Activated CD4-positive, alpha-beta memory T cell treated with anti-CD3 and anti-CD28 coated beads for 36 hours (primary cell): ENCODE measurements at regions not wholly inside any gene's neighbourhood (a gene's known extent, or its start where the extent isn't known, plus 50 kb on each side); places are given as distances from the start of the nearest gene placed in this dataset.

Source experiments
- CTCF ChIA-PET: fragments of 350-600 bp; sonication (Branson Sonifier 250); formaldehyde crosslinking; loops from one replicate; lab custom pipeline; 2021; ENCODE audit warnings: antibody characterized with exemption, inconsistent platforms; lab: Charles Lee
- POLR2A ChIA-PET: fragments of 350-600 bp; sonication (Branson Sonifier 250); formaldehyde crosslinking; loops from one replicate; lab custom pipeline; 2021; ENCODE audit warnings: antibody characterized with exemption; lab: Charles Lee
- DNase-seq: peaks from one replicate; pipeline ENCODE4 v3.0.0-alpha.2; 2020
- H3K27ac Mint-ChIP-seq: one replicate; pipeline ENCODE4 v1.8.0; 2021; ENCODE audit warnings: mixed read lengths
- H3K27me3 Mint-ChIP-seq: one replicate; pipeline ENCODE4 v1.8.0; 2021; ENCODE audit warnings: mixed read lengths
- H3K36me3 Mint-ChIP-seq: one replicate; pipeline ENCODE4 v1.8.0; 2021; ENCODE audit warnings: mixed read lengths
- H3K4me1 Mint-ChIP-seq: one replicate; pipeline ENCODE4 v1.8.0; 2021; ENCODE audit warnings: low read depth, mixed read lengths
- H3K4me3 Mint-ChIP-seq: one replicate; pipeline ENCODE4 v1.8.0; 2021; ENCODE audit warnings: mild to moderate bottlenecking, mixed read lengths
- H3K9me3 Mint-ChIP-seq: one replicate; pipeline ENCODE4 v1.8.0; 2021; ENCODE audit warnings: mixed read lengths
- intact Hi-C: fragments of 100-400 bp; cut with micrococcal nuclease; formaldehyde crosslinking; loops from one replicate; pipeline ENCODE4 v1.15.1; 2023

DNA sequence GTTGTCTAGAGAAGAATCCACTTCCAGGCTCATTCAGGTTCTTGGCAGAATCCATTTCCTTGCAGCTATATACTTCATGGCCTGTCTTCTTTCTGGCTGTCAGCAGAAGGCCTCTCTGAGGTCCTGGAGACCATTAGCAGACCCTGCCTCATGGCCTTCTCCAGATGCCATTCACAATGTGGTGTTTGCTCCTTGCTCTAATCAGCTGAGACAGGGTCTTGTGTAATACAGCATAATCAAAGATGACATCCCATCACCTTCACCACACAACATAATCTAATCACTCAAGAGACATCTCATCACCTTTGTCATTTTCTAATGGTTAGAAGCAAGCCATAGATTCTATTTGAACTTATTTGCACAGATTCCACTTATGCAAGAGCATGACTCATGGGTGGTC, 403.9 kb upstream of the LRRC7 start:
- CTCF ChIA-PET: no interaction called here
- peaks cover 10% of the 10 kb centered on the region for H3K9me3 Mint-ChIP-seq
- POLR2A ChIA-PET: no interaction called here
- no peak overlapping the region for H3K27ac Mint-ChIP-seq
- H3K36me3 Mint-ChIP-seq: no peaks in the 10 kb centered on the region
- no peak overlapping the region for H3K4me3 Mint-ChIP-seq
- DNase-seq: no peak
- intact Hi-C loops: loop anchor here (10.0 kb wide), 1 partner anchor 61 kb away; no protein-coding TSS in a partner anchor
- no peaks in the 10 kb centered on the region for H3K4me1 Mint-ChIP-seq
- no peaks in the 10 kb centered on the region for H3K27me3 Mint-ChIP-seq

DNA sequence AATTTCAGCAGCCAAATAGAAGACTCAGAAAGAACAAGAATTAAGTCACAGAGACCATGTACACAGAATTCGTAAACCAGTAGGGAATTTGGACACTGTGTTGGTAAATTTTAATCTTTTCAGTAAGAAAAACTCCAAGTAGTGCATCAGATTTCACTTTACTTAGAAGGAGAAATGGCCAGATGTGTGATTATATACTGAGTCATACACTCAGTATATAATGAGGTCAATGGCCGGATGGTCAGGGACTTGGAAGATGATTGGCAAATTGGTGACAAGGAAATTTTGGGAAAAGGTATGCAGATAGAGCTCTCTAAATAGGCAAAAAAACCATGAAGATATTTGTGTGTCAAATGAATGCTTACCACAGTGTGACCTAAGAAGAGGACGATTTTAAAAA, 399.8 kb upstream of the LRRC7 start:
- POLR2A ChIA-PET: no interaction called here
- H3K27ac Mint-ChIP-seq: no peak overlapping the region
- CTCF ChIA-PET: no interaction called here
- no peak for DNase-seq
- H3K36me3 Mint-ChIP-seq: no peaks in the 10 kb centered on the region
- no peaks in the 10 kb centered on the region for H3K27me3 Mint-ChIP-seq
- H3K4me1 Mint-ChIP-seq: no peaks in the 10 kb centered on the region
- H3K9me3 Mint-ChIP-seq: peaks cover 17% of the 10 kb centered on the region
- intact Hi-C loops: loop anchor here (10.0 kb wide), 1 partner anchor 57 kb away; no protein-coding TSS in a partner anchor
- H3K4me3 Mint-ChIP-seq: no peak overlapping the region

DNA sequence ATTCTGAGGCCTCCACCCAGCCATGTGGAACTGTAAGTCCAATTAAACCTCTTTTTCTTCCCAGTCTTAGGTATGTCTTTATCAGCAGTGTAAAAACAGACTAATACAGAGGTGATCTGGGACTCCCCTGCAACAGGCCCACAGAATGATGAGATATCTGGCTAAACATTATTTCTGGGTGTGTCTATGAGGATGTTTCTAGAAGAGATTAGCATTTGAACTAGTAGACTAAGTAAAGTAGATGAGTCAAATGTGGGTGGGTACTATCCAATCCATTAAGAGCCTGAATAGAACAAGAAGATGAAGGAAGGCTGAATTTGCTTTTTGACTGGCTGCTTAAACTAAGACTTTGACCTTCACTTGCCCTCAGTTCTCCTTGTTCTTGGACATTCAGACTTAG, 396.5 kb upstream of the LRRC7 start:
- intact Hi-C loops: loop anchor here (10.0 kb wide), 1 partner anchor 116 kb away; no protein-coding TSS in a partner anchor
- Mint-ChIP-seq H3K27ac (no peak overlapping the region), H3K27me3 (no peaks in the 10 kb centered on the region), H3K4me1 (no peaks in the 10 kb centered on the region), H3K36me3 (no peaks in the 10 kb centered on the region), H3K4me3 (no peak overlapping the region), H3K9me3 (peaks cover 18% of the 10 kb centered on the region)
- DNase-seq: no peak
- CTCF ChIA-PET: no interaction called here
- POLR2A ChIA-PET: no interaction called here

DNA sequence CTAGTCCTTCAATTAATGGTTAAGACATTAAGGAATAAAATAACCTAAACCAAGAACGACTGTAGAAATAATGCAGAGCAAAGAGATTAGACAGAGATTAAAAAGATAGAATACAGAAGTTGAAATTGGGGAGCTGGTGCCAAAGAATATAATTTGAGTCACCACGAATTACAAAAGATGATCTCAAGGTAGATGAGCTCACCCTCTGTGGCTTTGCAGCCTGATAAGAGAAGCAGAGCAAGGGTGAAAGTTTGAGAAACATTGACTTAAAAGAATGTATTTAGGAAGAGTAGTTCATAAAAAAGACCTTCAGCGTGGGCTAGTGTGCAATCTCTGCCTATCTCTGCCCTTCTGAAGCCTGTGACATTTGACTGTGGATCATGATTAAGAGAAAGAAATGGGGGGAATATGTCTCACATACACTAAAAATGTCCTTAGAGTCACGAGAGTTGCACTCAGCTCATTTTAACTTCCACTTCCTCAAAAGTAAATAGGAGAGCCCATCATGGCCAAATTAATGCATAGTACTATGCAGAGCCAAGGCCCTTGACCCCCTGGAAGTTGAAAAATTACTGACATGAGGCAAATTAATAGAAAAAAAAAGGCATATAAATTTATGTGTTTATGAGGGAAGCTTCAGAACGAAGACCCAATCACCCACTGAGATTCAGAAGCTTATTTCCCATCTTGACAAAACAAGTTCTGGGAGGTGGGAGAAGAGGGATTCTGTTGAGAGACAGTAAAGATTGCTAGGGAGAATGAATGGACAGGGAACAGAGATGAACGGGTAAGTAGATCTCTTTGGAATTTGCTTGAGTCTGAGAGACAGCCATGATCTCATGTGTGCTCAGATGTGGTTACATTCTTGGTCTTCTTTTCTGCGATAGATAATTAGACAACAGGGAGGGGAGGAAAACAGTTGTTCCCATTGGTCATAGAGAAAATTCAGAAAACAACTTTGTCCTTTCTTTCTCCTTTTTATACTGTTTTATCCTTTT, 395.4 kb upstream of the LRRC7 start:
- no peaks in the 10 kb centered on the region for H3K4me1 Mint-ChIP-seq
- CTCF ChIA-PET: no interaction called here
- H3K4me3 Mint-ChIP-seq: no peak overlapping the region
- H3K27me3 Mint-ChIP-seq: no peaks in the 10 kb centered on the region
- POLR2A ChIA-PET: no interaction called here
- intact Hi-C loops: loop anchor here (10.0 kb wide), 1 partner anchor 118 kb away; no protein-coding TSS in a partner anchor
- no peak overlapping the region for H3K27ac Mint-ChIP-seq
- peaks cover 16% of the 10 kb centered on the region for H3K9me3 Mint-ChIP-seq
- no peaks in the 10 kb centered on the region for H3K36me3 Mint-ChIP-seq
- DNase-seq: no peak

DNA sequence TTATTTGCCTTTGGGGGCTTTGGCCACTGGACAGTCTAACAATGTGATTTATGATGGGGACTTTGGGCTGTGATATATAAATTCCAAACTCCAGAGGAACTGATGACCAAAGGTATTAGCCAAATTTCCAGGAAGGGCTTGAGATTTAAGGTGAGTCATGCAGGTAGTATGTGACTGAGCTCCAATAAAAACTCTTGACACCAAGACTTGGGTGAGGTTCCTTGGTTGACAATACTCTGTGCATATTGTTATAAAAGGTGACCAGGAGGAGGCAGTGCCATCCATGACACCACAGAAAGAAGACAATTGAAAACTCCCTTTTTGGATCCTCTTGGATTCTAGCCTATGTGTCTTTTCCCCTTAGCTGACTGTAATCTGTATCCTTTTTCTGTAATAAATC, 392.7 kb upstream of the LRRC7 start:
- Mint-ChIP-seq H3K27me3 (no peaks in the 10 kb centered on the region), H3K9me3 (peaks cover 13% of the 10 kb centered on the region), H3K4me3 (no peak overlapping the region), H3K4me1 (no peaks in the 10 kb centered on the region), H3K27ac (no peak overlapping the region), H3K36me3 (no peaks in the 10 kb centered on the region)
- no peak for DNase-seq
- ChIA-PET CTCF (no interaction called here), POLR2A (no interaction called here)
- intact Hi-C loops: loop anchor here (10.0 kb wide), 1 partner anchor 120 kb away; no protein-coding TSS in a partner anchor

DNA sequence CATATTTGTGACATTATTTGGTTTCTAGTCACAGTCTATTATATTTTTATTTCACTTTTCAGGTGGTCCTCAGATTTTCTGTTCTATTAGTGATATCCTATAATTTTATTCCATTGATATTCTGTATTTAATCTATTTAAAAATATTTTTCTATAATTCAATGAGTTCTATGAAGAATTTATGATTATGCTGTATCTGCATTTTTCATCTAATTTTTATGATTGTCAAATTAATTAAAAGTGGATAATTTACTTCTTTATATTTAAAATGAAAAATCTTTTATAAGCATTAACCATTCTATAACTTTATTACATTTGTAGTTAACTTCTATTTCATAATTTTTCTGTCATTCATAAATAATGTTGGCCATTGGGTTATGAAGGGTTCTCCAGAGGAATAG, 387.4 kb upstream of the LRRC7 start:
- POLR2A ChIA-PET: no interaction called here
- Mint-ChIP-seq H3K4me3 (no peak overlapping the region), H3K4me1 (no peaks in the 10 kb centered on the region), H3K9me3 (peaks cover 3% of the 10 kb centered on the region), H3K27ac (no peak overlapping the region), H3K27me3 (no peaks in the 10 kb centered on the region), H3K36me3 (no peaks in the 10 kb centered on the region)
- intact Hi-C loops: no loop called here
- CTCF ChIA-PET: no interaction called here
- no peak for DNase-seq

DNA sequence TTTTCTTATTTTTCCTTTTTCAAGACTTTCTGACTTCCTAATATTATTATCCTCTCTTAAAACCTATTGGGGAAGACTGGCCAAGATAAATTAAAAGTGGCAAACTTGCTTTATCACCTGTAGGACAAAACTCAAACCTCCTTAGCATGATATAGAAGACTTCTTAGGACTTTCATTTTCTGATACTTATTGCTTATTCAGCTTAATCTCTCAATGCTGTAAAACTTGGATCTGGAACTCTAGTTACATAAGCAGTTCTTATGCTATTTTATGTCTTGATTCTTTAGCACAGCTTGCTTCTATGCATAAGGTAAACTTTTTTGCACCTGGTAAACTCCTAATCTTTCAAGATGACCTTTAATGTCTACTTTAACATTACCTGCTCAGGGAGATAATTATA, 382.3 kb upstream of the LRRC7 start:
- ChIA-PET POLR2A (no interaction called here), CTCF (no interaction called here)
- no peaks in the 10 kb centered on the region for H3K36me3 Mint-ChIP-seq
- H3K9me3 Mint-ChIP-seq: no peaks in the 10 kb centered on the region
- DNase-seq: no peak
- H3K27ac Mint-ChIP-seq: no peak overlapping the region
- intact Hi-C loops: no loop called here
- H3K4me3 Mint-ChIP-seq: no peak overlapping the region
- H3K27me3 Mint-ChIP-seq: no peaks in the 10 kb centered on the region
- no peaks in the 10 kb centered on the region for H3K4me1 Mint-ChIP-seq

DNA sequence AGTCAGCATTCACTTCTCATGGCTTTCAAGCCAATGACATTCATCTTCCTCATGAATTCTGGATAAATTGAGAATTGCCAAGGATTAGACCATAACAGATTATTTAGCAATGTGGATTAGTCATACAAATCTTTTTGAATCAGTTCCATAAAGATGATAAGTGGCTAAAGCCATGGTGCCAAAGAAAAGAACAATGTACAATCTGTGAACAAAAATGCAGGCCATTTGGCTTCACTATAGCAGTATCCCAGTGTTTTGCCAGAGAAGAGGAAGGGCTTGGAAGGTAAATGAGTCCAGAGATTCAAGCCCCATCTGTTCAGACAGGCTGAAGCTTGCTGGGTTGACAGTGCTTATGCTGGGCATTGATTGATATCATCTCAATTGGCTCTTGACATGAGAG, 376.4 kb upstream of the LRRC7 start:
- DNase-seq: no peak
- ChIA-PET CTCF (no interaction called here), POLR2A (no interaction called here)
- Mint-ChIP-seq H3K27ac (no peak overlapping the region), H3K27me3 (no peaks in the 10 kb centered on the region), H3K4me1 (no peaks in the 10 kb centered on the region), H3K36me3 (no peaks in the 10 kb centered on the region), H3K4me3 (no peak overlapping the region), H3K9me3 (peaks cover 10% of the 10 kb centered on the region)
- intact Hi-C loops: no loop called here

DNA sequence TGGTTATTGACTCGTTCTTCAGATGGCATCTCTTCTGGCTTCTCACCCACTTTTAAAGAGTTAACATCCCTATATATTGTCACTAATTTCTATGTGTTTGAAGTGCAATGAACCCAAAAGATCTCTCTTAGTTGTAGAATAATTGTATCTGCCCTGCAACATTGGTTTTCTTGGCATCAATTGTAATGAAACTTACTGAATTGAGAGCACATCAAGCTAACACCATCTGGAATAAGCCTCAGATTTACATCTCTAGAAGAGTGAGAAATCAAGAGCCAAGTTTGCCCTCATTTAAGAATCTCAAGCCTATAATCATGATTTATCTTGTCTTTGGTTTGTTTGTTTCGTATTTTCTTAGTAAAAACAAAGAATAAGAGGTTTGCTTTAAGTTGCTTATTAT, 372.6 kb upstream of the LRRC7 start:
- CTCF ChIA-PET: no interaction called here
- DNase-seq: no peak

DNA sequence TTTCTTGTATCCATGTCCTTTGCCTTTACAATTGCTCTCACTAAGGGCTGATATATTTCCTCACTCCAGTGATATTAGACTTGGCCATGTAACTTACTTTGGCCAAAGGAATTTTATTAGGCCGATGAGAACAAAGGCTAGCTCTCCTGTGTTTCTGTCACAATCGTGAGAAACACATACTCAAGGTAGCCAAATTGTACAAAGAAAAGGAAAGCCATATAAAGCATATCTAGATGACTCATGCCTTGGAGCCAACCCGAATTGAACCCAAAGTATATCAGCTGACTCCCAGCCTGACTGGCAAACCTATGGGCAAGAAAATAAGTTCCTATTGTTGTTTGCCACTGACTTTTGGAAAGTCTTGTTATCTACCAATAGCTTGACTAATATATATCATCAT, 371.7 kb upstream of the LRRC7 start:
- Mint-ChIP-seq H3K4me1 (no peaks in the 10 kb centered on the region), H3K27me3 (no peaks in the 10 kb centered on the region), H3K9me3 (peaks cover 15% of the 10 kb centered on the region), H3K36me3 (no peaks in the 10 kb centered on the region), H3K27ac (no peak overlapping the region), H3K4me3 (no peak overlapping the region)
- intact Hi-C loops: no loop called here
- ChIA-PET POLR2A (no interaction called here), CTCF (no interaction called here)
- no peak for DNase-seq

More for the DNA sequence above, 372.6 kb upstream of the LRRC7 start:
- H3K9me3 Mint-ChIP-seq: peaks cover 15% of the 10 kb centered on the region
- no peak overlapping the region for H3K4me3 Mint-ChIP-seq
- intact Hi-C loops: no loop called here
- no peak overlapping the region for H3K27ac Mint-ChIP-seq
- POLR2A ChIA-PET: no interaction called here
- no peaks in the 10 kb centered on the region for H3K27me3 Mint-ChIP-seq
- no peaks in the 10 kb centered on the region for H3K36me3 Mint-ChIP-seq
- no peaks in the 10 kb centered on the region for H3K4me1 Mint-ChIP-seq

DNA sequence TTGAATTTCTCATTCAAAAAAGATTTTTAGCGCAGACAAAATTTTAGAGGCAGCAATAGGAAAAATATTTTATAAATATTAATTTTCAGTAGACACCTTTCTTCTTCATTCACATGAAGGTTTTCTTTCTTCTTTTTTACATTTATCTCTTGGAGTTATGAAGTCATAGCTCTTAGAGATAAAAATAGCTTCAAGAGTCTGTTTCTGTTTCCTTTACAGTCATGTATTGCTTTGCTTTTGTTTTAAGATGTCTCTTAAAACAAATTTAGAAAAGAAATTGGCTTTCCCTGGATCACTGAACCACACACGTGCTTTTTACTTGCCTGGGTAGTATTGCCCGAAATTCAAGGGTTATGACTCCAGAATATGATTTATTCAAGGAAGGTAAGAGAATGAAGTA, 369.9 kb upstream of the LRRC7 start:
- ChIA-PET CTCF (no interaction called here), POLR2A (no interaction called here)
- no peaks in the 10 kb centered on the region for H3K27me3 Mint-ChIP-seq
- no peak for DNase-seq
- H3K9me3 Mint-ChIP-seq: peaks cover 7% of the 10 kb centered on the region
- H3K4me3 Mint-ChIP-seq: no peak overlapping the region
- H3K4me1 Mint-ChIP-seq: no peaks in the 10 kb centered on the region
- H3K27ac Mint-ChIP-seq: no peak overlapping the region
- no peaks in the 10 kb centered on the region for H3K36me3 Mint-ChIP-seq
- intact Hi-C loops: no loop called here

DNA sequence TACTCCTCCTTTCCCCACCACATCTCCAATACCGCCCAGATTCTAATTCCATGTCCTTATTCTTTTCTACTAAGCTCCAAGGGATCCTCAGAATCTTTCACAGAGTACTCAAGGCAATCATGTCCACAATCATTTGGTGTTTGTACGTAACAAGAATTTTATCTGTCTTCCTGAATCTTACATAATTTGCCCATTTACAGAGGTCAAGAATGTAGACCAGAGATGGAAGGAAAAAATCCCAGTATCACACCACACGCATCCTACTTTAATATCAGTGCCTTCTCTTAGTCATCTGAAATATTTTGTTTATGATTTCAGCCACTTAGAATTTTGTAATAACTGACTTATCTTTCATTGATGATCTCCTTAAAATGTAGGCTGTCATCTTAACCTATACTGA, 366.0 kb upstream of the LRRC7 start:
- CTCF ChIA-PET: no interaction called here

DNA sequence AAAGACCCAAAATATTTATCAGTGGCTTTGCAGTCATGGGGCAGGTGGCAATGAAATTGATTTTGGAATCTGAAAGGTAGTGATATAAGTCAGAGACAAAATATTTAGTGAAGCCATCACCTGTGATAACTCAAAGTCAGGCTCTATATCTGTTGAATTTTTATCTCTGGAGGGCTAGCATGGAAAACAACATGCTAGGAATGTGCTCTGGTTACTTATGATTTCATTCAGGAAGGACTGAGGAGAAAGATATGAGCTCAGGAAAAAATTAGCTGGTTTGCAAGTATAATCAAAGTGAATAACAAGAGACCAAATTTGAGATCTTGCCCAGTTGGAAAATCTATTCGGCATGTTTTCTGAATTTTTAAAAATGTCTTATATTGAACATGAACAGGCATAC, 364.6 kb upstream of the LRRC7 start:
- ChIA-PET POLR2A (no interaction called here), CTCF (interaction anchor here (0.6 kb wide), 1 partner anchor 1502 kb away, joined by 3 read pairs; no protein-coding TSS in a partner anchor)
- intact Hi-C loops: no loop called here
- Mint-ChIP-seq H3K4me1 (no peaks in the 10 kb centered on the region), H3K36me3 (no peaks in the 10 kb centered on the region), H3K27ac (no peak overlapping the region), H3K4me3 (no peak overlapping the region), H3K9me3 (no peaks in the 10 kb centered on the region), H3K27me3 (no peaks in the 10 kb centered on the region)
- DNase-seq: no peak

More for the DNA sequence above, 366.0 kb upstream of the LRRC7 start:
- Mint-ChIP-seq H3K27me3 (no peaks in the 10 kb centered on the region), H3K4me1 (no peaks in the 10 kb centered on the region), H3K36me3 (no peaks in the 10 kb centered on the region), H3K9me3 (peaks cover 5% of the 10 kb centered on the region), H3K4me3 (no peak overlapping the region), H3K27ac (no peak overlapping the region)
- POLR2A ChIA-PET: no interaction called here
- intact Hi-C loops: no loop called here
- DNase-seq: no peak
